ENCODE measurements at regions not wholly inside any gene's neighbourhood (a gene's known extent, or its start where the extent isn't known, plus 50 kb on each side); places are given as distances from the start of the nearest gene placed in this dataset.

- DNase-seq = no peak
Observed at GRCh38 chr7:32169228-32169627, 99.0 kb upstream of the PDE1C start.

GRCh38 chr7:32167815-32168214, 97.6 kb upstream of the PDE1C start:
- DNase-seq = no peak

- no peak for DNase-seq
Observed at GRCh38 chr7:32167256-32167655, 97.0 kb upstream of the PDE1C start.

GRCh38 chr7:32164341-32164996, 94.3 kb upstream of the PDE1C start:
- no peak for DNase-seq

GRCh38 chr7:32163896-32164295, 93.7 kb upstream of the PDE1C start:
- DNase-seq = no peak

- no peak for DNase-seq
Observed at GRCh38 chr7:32163141-32163806, 93.1 kb upstream of the PDE1C start.

GRCh38 chr7:32161708-32162107, 91.5 kb upstream of the PDE1C start:
- no peak for DNase-seq

GRCh38 chr7:32158751-32159745, 88.8 kb upstream of the PDE1C start:
- DNase-seq = no peak

- no peak for DNase-seq
Observed at GRCh38 chr7:32158076-32158475, 87.9 kb upstream of the PDE1C start.

- no peak for DNase-seq
Observed at GRCh38 chr7:32155712-32156111, 85.5 kb upstream of the PDE1C start.

- DNase-seq = no peak
Observed at GRCh38 chr7:32154797-32155196, 84.6 kb upstream of the PDE1C start.

- no peak for DNase-seq
Observed at GRCh38 chr7:32153006-32153405, 82.8 kb upstream of the PDE1C start.

- DNase-seq = no peak
Observed at GRCh38 chr7:32152576-32152975, 82.4 kb upstream of the PDE1C start.

GRCh38 chr7:32150589-32150988, 80.4 kb upstream of the PDE1C start:
- DNase-seq = no peak

- no peak for DNase-seq
Observed at GRCh38 chr7:32150039-32150438, 79.8 kb upstream of the PDE1C start.

- no peak for DNase-seq
Observed at GRCh38 chr7:32147546-32148268, 77.5 kb upstream of the PDE1C start.

GRCh38 chr7:32145911-32146310, 75.7 kb upstream of the PDE1C start:
- no peak for DNase-seq

- DNase-seq = no peak
Observed at GRCh38 chr7:32144676-32145075, 74.5 kb upstream of the PDE1C start.

GRCh38 chr7:32143301-32143700, 73.1 kb upstream of the PDE1C start:
- no peak for DNase-seq

GRCh38 chr7:32142649-32143048, 72.4 kb upstream of the PDE1C start:
- no peak for DNase-seq

- DNase-seq = no peak
Observed at GRCh38 chr7:32140210-32140939, 70.2 kb upstream of the PDE1C start.

GRCh38 chr7:32137059-32137458, 66.9 kb upstream of the PDE1C start:
- DNase-seq = no peak
